Occipital lobe (tissue), 1 donor: ENCODE measurements at regions not wholly inside any gene's neighbourhood (a gene's known extent, or its start where the extent isn't known, plus 50 kb on each side); places are given as distances from the start of the nearest gene placed in this dataset.
A peak's percentile ranks its signal among the peaks of the same experiment; 100 is the strongest.
"Not testable (repeated sequence)": the region's sequence is repeated elsewhere in the genome, so short reads cannot be mapped to it uniquely, and the experiment has no call there.

Source experiments
- DNase-seq: peaks from one replicate; lab custom pipeline; 2025; lab: John Stamatoyannopoulos, UW

- peak; percentile 60 for DNase-seq
Observed at GRCh38 chr11:16605894-16606783, 132.3 kb upstream of the C11orf58 start.

GRCh38 chr11:16605389-16605893 is 133.0 kb upstream of the C11orf58 start:
- DNase-seq, result no peak

DNA sequence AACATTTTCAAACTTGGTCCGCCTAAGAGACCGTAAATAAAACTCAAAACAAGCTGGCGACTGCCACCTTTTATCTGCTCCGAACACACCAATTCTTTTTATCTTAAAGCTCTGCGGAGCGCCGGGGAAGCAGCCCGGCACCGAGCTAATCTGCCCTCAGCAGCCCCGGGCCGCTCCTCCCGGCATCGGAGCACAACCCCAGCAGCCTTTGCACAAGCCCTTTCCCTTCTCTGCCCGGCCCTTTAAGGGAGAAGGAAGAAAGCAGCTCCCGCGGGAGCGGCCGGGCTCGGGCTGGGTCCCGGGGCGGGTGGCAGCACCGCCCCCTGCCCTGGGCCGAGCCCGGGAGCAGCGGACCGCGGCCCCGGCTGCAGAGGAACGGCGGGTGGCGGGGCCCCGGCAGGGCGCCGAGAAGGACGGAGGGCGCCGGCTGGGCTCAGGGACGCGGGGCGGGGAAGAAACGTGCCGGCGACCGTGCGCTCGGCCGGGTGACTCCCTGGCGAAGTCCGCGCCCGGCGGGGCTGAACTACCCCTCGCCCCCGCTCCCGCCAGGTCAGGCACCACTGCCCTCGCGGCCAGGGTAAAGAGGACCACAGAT is 133.6 kb upstream of the C11orf58 start:
- DNase-seq, result no peak

- DNase-seq, result no peak
Observed at GRCh38 chr11:16603890-16604793, 134.3 kb upstream of the C11orf58 start.

DNA sequence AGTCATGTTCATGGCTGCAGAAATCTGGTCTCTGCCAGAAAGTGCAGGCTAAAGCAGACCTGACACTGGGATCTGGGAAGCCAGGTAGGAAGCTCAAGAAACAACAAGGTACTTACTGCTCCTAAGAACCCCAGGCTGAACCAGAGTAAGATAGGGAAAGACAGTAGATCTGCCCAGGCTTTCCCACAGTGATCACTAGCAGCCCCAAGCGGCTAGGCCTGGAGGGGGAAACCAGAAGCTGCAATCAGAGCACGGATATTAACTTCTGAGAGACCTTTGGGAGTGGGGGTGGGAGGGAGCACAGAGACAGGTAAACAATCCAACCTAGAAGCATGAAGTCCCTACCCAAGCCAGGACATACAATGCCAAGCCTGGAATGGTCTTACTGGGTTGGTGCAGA is 135.2 kb upstream of the C11orf58 start:
- no peak for DNase-seq

DNA sequence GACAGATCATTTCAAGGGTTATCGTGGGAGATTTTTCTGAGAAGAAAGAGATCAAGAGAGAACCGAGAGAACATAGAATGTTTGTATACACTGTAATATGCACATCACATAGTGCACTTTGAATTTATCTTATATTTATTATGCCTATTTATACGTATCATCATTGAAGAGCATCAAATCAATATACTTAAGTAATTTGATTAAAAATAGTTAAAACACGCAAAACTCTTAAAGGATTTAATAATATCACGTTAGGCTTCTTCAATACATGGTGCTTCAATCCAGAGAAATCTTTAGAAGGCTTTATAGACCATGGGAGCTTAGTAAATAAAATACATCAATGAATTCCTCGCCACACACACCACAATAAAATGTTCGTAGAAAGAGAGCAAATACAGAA is 139.5 kb upstream of the C11orf58 start:
- DNase-seq, result no peak

- no peak for DNase-seq
Observed at GRCh38 chr11:16598032-16598431, 140.4 kb upstream of the C11orf58 start.

- DNase-seq, result no peak
Observed at GRCh38 chr11:16596231-16596630, 142.2 kb upstream of the C11orf58 start.

DNA sequence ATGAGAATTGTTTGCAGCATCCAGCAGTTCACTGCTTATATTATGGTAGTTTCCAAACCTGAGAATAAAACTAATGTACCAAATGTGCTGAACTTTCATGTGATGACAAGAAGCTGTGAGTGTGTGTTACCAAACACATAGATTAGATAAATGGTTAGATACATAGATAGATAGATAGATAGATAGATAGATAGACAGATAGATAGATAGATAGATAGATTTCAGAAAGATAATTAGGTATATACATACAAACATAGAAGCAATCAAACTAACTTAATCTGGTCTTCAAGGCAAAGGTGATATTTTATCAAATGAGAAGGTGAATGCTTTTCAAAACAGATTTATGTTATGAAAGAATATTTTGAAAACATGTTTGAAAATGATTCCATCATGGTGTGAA is 147.3 kb upstream of the C11orf58 start:
- no peak for DNase-seq

GRCh38 chr11:16587670-16588069 is 150.8 kb upstream of the C11orf58 start:
- DNase-seq, result no peak

DNA sequence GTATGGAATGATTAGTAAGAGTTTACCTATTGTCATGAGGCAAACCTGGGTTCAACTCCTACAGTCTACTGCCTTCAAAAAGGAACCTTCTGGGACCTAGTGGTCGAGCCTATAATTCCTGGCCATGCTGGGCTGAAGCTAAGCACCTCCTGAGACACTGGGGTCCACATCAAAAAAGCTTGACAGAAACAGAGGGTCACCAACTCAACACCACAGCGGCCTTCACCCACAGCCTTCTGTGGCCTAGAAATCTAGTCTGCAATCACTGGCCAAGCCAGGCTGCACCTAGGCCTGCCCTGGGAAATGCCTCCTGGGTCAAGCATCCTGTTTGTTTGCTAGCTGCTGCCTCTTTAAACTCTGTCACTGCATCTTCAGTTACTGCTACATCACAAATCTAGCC is 153.9 kb upstream of the C11orf58 start:
- DNase-seq, result no peak

GRCh38 chr11:16581078-16581477 is 157.4 kb upstream of the C11orf58 start:
- not testable (repeated sequence) for DNase-seq

GRCh38 chr11:16577490-16577889 is 161.0 kb upstream of the C11orf58 start:
- DNase-seq, result no peak

DNA sequence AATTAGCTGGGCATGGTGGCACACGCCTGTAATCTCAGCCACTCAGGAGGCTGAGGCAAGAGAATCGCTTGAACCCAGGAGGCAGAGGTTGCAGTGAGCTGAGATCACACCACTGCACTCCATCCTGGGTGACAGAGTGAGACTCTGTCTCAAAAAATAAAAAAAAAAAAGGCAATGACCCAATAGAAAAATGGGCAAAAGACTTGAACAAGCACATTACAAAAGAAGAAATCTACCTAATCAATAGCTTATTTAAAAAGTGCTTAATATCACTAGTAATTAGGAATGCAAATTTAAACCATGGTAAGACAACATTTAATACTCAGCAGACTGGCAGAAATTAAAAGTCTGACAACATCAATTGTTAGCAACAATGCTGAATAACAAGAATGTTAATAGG is 163.6 kb upstream of the C11orf58 start:
- DNase-seq, result not testable (repeated sequence)

- DNase-seq, result no peak
Observed at GRCh38 chr11:16572945-16573344, 165.5 kb upstream of the C11orf58 start.

- no peak for DNase-seq
Observed at GRCh38 chr11:16561150-16561549, 177.3 kb upstream of the C11orf58 start.

DNA sequence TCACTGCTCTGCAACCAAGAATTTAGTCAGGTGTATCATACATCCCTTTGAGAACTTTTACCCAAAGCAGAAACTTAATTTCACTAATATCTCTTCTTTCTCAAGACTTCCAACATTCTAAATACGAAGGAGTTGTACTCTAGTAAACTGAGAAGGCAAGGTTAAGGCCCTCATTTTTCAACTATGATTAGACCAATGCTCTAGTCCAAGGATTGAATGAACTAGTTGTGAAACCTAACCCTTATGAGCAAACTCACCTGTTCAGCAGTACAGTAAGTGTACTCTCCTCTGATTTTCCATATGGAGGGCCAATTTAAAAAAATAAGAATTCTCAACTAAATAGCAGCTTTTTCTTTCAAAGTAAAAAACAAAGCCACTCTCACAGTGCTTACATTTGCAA is 180.0 kb upstream of the C11orf58 start:
- no peak for DNase-seq

GRCh38 chr11:16555956-16556355 is 182.5 kb upstream of the C11orf58 start:
- DNase-seq, result no peak

- no peak for DNase-seq
Observed at GRCh38 chr11:16554361-16554760, 184.1 kb upstream of the C11orf58 start.

DNA sequence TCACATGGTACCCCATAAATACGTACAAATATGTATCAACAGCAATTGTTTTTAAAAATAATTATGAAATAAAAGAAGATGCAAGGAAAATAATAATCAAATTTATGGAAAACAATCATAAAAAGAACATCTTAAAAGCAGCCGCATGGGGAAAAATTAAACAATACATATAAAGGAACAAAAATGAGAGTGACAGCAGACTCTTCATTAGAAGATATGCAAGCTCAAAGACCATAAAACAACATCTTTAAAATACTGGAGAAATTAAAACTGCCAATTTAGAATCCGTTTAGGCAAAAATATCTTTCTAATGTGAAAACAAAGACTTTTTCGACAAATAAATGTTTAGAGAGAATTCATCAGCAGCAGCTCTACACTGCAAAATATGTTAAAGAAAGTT is 190.6 kb upstream of the C11orf58 start:
- no peak for DNase-seq

GRCh38 chr11:16543642-16544041 is 187.3 kb upstream of the SOX6 start:
- no peak for DNase-seq

DNA sequence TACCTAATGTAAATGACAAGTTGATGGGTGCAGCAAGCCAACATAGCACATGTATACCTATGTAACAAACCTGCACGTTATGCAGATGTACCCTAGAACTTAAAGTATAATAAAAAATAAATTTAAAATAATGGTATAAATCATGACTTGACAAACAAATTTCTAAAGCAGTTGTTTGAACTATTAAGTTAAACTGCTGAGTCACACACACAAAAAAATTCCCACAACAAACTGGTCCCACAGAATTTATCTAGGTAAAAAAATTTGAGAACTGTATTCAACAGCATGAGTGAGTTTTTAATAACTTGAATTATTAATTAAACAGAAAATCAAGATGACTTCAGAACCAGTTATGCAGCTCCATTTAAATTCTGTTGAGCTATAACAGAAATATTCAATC is 186.0 kb upstream of the SOX6 start:
- no peak for DNase-seq
